HepG2 (cell line): ENCODE measurements at regions not wholly inside any gene's neighbourhood (a gene's known extent, or its start where the extent isn't known, plus 50 kb on each side); places are given as distances from the start of the nearest gene placed in this dataset.

ENCODE experiments used
- ATAC-seq: fragments of 200-7000 bp; cut with Tn5 transposase; 3 replicates; pipeline ENCODE4 v1.9.1; 2020; ENCODE audit warnings: mild to moderate bottlenecking, moderate library complexity
- BruUV-seq: library from RNA; stranded (reverse); fragments of 400-500 nt; replicated peaks from 2 replicates; lab custom pipeline; 2021; lab: Mats Ljungman, UMichigan
- CTCF ChIA-PET: fragments of 300-600 bp; formaldehyde crosslinking; extraction: SDS; loops from one replicate; lab custom pipeline; 2021; ENCODE audit warnings: low total read pairs, inconsistent platforms, low intra/inter-chr PET ratio; lab: Yijun Ruan, JAX
- POLR2A ChIA-PET: fragments of 350-600 bp; sonication (Branson Sonifier 250); formaldehyde crosslinking; loops from one replicate; lab custom pipeline; 2020; ENCODE audit warnings: antibody characterized with exemption, inconsistent platforms; lab: Yijun Ruan, JAX
- DNase-seq: peaks from one replicate; pipeline ENCODE4 v3.0.0-alpha.2; 2015; ENCODE audit warnings: low spot score
- FAIRE-seq: peaks from 3 replicates; lab custom pipeline; 2011; peaks lifted over from hg19 to GRCh38; lab: Jason Lieb, UNC
- H2AFZ ChIP-seq: one replicate; pipeline ENCODE4 v1.6.1; 2011; ENCODE audit warnings: low read length, inconsistent platforms
- H3K27ac ChIP-seq: fragments of 300-600 bp; 3 replicates; pipeline ENCODE4 v1.8.0; 2011; ENCODE audit warnings: mixed run types, mild to moderate bottlenecking, mixed read lengths, low read length, inconsistent platforms; ENCODE audit not compliant: insufficient read depth; ENCODE audit errors: extremely low read length
- H3K27me3 ChIP-seq, 2 experiments: fragments of 200-600 bp in 1 of 2; 2 replicates in 1 of 2; 3 replicates in 1 of 2; pipeline versions ENCODE4 v1.6.0 to v1.8.0; 2011; ENCODE audit warnings: low read length in 2 of 2, mild to moderate bottlenecking in 2 of 2, moderate library complexity in 2 of 2, inconsistent platforms in 1 of 2; ENCODE audit not compliant: insufficient read depth in 2 of 2, control insufficient read depth in 1 of 2
- H3K36me3 ChIP-seq, 2 experiments: fragments of 200-600 bp in 1 of 2; replicated peaks in 1 of 2; 2 replicates in 1 of 2; 3 replicates in 1 of 2; pipeline versions ENCODE4 v1.5.1 to v1.8.0; 2011; ENCODE audit warnings: low read length in 2 of 2, inconsistent platforms in 1 of 2; ENCODE audit not compliant: insufficient read depth in 2 of 2, control insufficient read depth in 1 of 2
- H3K4me1 ChIP-seq: 2 replicates; pipeline ENCODE4 v1.5.1; 2012; ENCODE audit warnings: low read length, inconsistent platforms; ENCODE audit not compliant: insufficient read depth
- H3K4me2 ChIP-seq: 2 replicates; pipeline ENCODE4 v1.6.0; 2011; ENCODE audit warnings: low read depth, low read length, inconsistent platforms
- H3K4me3 ChIP-seq, 3 experiments: fragments of 200-600 bp in 1 of 3; sonication (generic), shearing (Covaris generic) in 1 of 3; replicated peaks in 1 of 3; 2 replicates each; pipeline ENCODE4 v1.5.1; 2011 to 2016; ENCODE audit warnings: low read length in 3 of 3, inconsistent platforms in 2 of 3, low read depth in 2 of 3, mild to moderate bottlenecking in 2 of 3, control low read depth in 1 of 3, mixed read lengths in 1 of 3; ENCODE audit not compliant: insufficient read depth in 1 of 3
- H3K79me2 ChIP-seq: one replicate; pipeline ENCODE4 v1.6.1; 2011; ENCODE audit warnings: low read length, inconsistent platforms; ENCODE audit not compliant: insufficient read depth
- H3K9ac ChIP-seq: 2 replicates; pipeline ENCODE4 v1.6.0; 2011; ENCODE audit warnings: mild to moderate bottlenecking, low read depth, low read length, inconsistent platforms; ENCODE audit not compliant: insufficient read depth
- H3K9me3 ChIP-seq: 2 replicates; pipeline ENCODE4 v1.5.1; 2012; ENCODE audit warnings: mild to moderate bottlenecking, low read length
- H4K20me1 ChIP-seq: 2 replicates; pipeline ENCODE4 v1.6.0; 2011; ENCODE audit warnings: inconsistent platforms, mild to moderate bottlenecking, low read length, moderate library complexity; ENCODE audit not compliant: insufficient read depth
- FOXJ3 ChIP-seq: sonication (generic); formaldehyde crosslinking; IDR thresholded peaks from 2 replicates; pipeline ENCODE4 v1.4.0; 2020; ENCODE audit warnings: missing genetic modification reagents, mild to moderate bottlenecking, borderline replicate concordance
- ISX ChIP-seq: sonication (generic); formaldehyde crosslinking; conservative IDR thresholded peaks from 2 replicates; pipeline ENCODE4 v1.5.0; 2020; ENCODE audit warnings: missing genetic modification reagents
- KLF12 ChIP-seq: sonication (generic); formaldehyde crosslinking; IDR thresholded peaks from 2 replicates; pipeline ENCODE4 v1.4.0; 2020; ENCODE audit warnings: missing genetic modification reagents, borderline replicate concordance
- MLXIP ChIP-seq: sonication (generic); formaldehyde crosslinking; IDR thresholded peaks from 2 replicates; pipeline ENCODE4 v1.9.0; 2021; ENCODE audit warnings: missing genetic modification reagents, borderline replicate concordance
- RFXAP ChIP-seq: sonication (generic); formaldehyde crosslinking; IDR thresholded peaks from 2 replicates; pipeline ENCODE4 v1.4.0; 2020; ENCODE audit warnings: missing genetic modification reagents, borderline replicate concordance
- SYNCRIP ChIP-seq: fragments of 200-400 bp; formaldehyde crosslinking; IDR thresholded peaks from 2 replicates; pipeline ENCODE4 v1.6.1; 2018; ENCODE audit warnings: mild to moderate bottlenecking, low read depth, low read length; ENCODE audit not compliant: insufficient read depth
- TEAD2 ChIP-seq: sonication (generic); formaldehyde crosslinking; IDR thresholded peaks from 2 replicates; pipeline ENCODE4 v1.9.0; 2021; ENCODE audit warnings: missing genetic modification reagents
- USF2 ChIP-seq, 2 experiments: sonication (generic) in 1 of 2; formaldehyde crosslinking in 1 of 2; IDR thresholded peaks; 2 replicates each; pipeline versions ENCODE4 v1.5.1 to v1.6.1; 2011 to 2020; ENCODE audit warnings: borderline replicate concordance in 1 of 2, low read depth in 1 of 2, low read length in 1 of 2, mild to moderate bottlenecking in 1 of 2, missing genetic modification reagents in 1 of 2, moderate library complexity in 1 of 2
- ZBTB10 ChIP-seq: sonication (generic); formaldehyde crosslinking; IDR thresholded peaks from 2 replicates; pipeline ENCODE4 v1.4.0; 2020; ENCODE audit warnings: missing genetic modification reagents, borderline replicate concordance
- ZBTB42 ChIP-seq: sonication (generic); formaldehyde crosslinking; IDR thresholded peaks from 2 replicates; pipeline ENCODE4 v1.5.0; 2020; ENCODE audit warnings: mild to moderate bottlenecking, missing genetic modification reagents
- ZNF253 ChIP-seq: sonication (generic); formaldehyde crosslinking; IDR thresholded peaks from 2 replicates; pipeline ENCODE4 v1.8.0; 2022; ENCODE audit warnings: mild to moderate bottlenecking, missing genetic modification reagents, borderline replicate concordance
- ZNF274 ChIP-seq: sonication (generic); formaldehyde crosslinking; IDR thresholded peaks from 2 replicates; pipeline ENCODE4 v1.5.1; 2020; ENCODE audit warnings: mild to moderate bottlenecking, missing genetic modification reagents
- ZNF501 ChIP-seq: sonication (generic); formaldehyde crosslinking; IDR thresholded peaks from 2 replicates; pipeline ENCODE4 v1.5.1; 2020; ENCODE audit warnings: mild to moderate bottlenecking, moderate library complexity, missing genetic modification reagents
- ZNF577 ChIP-seq: sonication (generic); formaldehyde crosslinking; IDR thresholded peaks from 2 replicates; pipeline ENCODE4 v1.4.0; 2020; ENCODE audit warnings: mild to moderate bottlenecking, low read depth, missing genetic modification reagents, borderline replicate concordance
- ZNF607 ChIP-seq: sonication (generic); formaldehyde crosslinking; IDR thresholded peaks from 2 replicates; pipeline ENCODE4 v1.5.1; 2020; ENCODE audit warnings: missing genetic modification reagents, mild to moderate bottlenecking, borderline replicate concordance
- ZSCAN21 ChIP-seq: sonication (generic); formaldehyde crosslinking; IDR thresholded peaks from 2 replicates; pipeline ENCODE4 v1.8.0; 2022; ENCODE audit warnings: mild to moderate bottlenecking, missing genetic modification reagents, moderate library complexity, borderline replicate concordance
- WGBS: methylation state at CpG from one replicate; pipeline ENCODE4 v1.1.6; 2017; ENCODE audit warnings: low lambda C conversion rate; 5-methylcytosine and 5-hydroxymethylcytosine counted together
- in situ Hi-C: cut with HindIII; loops from 2 replicates; pipeline ENCODE4 v1.10.0; 2017; ENCODE audit warnings: low pct_unique_long_range_greater_than_20kb; ENCODE audit not compliant: extremely low pct_ligation_motif_present
- intact Hi-C: fragments of 100-400 bp; cut with micrococcal nuclease; formaldehyde crosslinking; loops from one replicate; pipeline ENCODE4 v1.10.0; 2022; ENCODE audit not compliant: unreplicated experiment

GRCh38 chr7:41481353-41481752, 221.5 kb downstream of the INHBA start (continued):
- TF ChIP-seq KLF12 (CRISPR knock-in tag) (no peak), ZBTB42 (no peak), ISX (CRISPR knock-in tag) (no peak), ZBTB10 (CRISPR knock-in tag) (no peak)

- no peak for DNase-seq
- ChIA-PET POLR2A (no interaction called here), CTCF (no interaction called here)
- BruUV-seq, result no TSS peak
- intact Hi-C loops, result no loop called here
- 0% methylated on average over 2 of the region's 3 CpGs for WGBS
- H3K79me2 ChIP-seq, result no peaks in the 10 kb centered on the region
- H3K9ac ChIP-seq, result no peak overlapping the region
- no peak overlapping the region for H3K4me2 ChIP-seq
- no peak overlapping the region for H3K27ac ChIP-seq
- no peaks in the 10 kb centered on the region for H3K27me3 ChIP-seq
- peaks cover 16% of the 10 kb centered on the region for H3K9me3 ChIP-seq
- no peaks in the 10 kb centered on the region for H4K20me1 ChIP-seq
- no peak for ATAC-seq
- FAIRE-seq, result no peak
- no peak overlapping the region for H3K4me3 ChIP-seq
- H3K36me3 ChIP-seq, result no peaks in the 10 kb centered on the region
- in situ Hi-C loops, result no loop called here
- H2AFZ ChIP-seq, result no peak overlapping the region
- H3K4me1 ChIP-seq, result no peaks in the 10 kb centered on the region
- no peak for TF ChIP-seq MLXIP (CRISPR knock-in tag)
- no peak for TF ChIP-seq ZNF501
- TF ChIP-seq ZSCAN21, result no peak
- no peak for TF ChIP-seq ZNF274
- TF ChIP-seq FOXJ3 (CRISPR knock-in tag), result no peak
- TF ChIP-seq ZNF607 (CRISPR knock-in tag), result no peak
- no peak for TF ChIP-seq RFXAP (CRISPR knock-in tag)
- no peak for TF ChIP-seq ZNF577 (CRISPR knock-in tag)
- TF ChIP-seq ZNF253 (CRISPR knock-in tag), result no peak
- TF ChIP-seq SYNCRIP, result no peak
- no peak for TF ChIP-seq TEAD2
- TF ChIP-seq USF2 (IDR thresholded peaks at IDR 0.05; ENCODE audit: low read depth, low read length), result no peak
- no peak for TF ChIP-seq USF2 (CRISPR knock-in tag; IDR thresholded peaks at IDR 0.05; ENCODE audit: borderline replicate concordance)
Measured at GRCh38 chr7:41478187-41478586, 224.7 kb downstream of the INHBA start.
